Heart right ventricle (tissue), 16 donors: ENCODE measurements at regions not wholly inside any gene's neighbourhood (a gene's known extent, or its start where the extent isn't known, plus 50 kb on each side); places are given as distances from the start of the nearest gene placed in this dataset.

ENCODE experiments used
- ATAC-seq, 8 donors: fragments of 200-7000 bp; cut with Tn5 transposase; one replicate each; pipeline ENCODE4 v1.9.1; 2020; ENCODE audit warnings: mild to moderate bottlenecking in 8 of 8, moderate library complexity in 8 of 8, moderate number of reproducible peaks in 1 of 8
- DNase-seq, 2 donors: peaks; one replicate each; pipeline ENCODE4 v3.0.0-alpha.2; 2020
- H3K27ac ChIP-seq, 10 donors: fragments of 200-600 bp; sonication (generic) in 2 of 10; one replicate each; pipeline versions ENCODE4 v1.5.0 to v1.8.0; 2020 to 2022; ENCODE audit warnings: mild to moderate bottlenecking in 3 of 10
- H3K27me3 ChIP-seq, 7 donors: fragments of 200-600 bp; one replicate each; pipeline ENCODE4 v1.8.0; 2021 to 2022; ENCODE audit warnings: mild to moderate bottlenecking in 2 of 7
- H3K36me3 ChIP-seq, 9 donors: fragments of 200-600 bp; sonication (generic) in 1 of 9; one replicate each; pipeline versions ENCODE4 v1.5.0 to v1.8.0; 2020 to 2022; ENCODE audit warnings: mild to moderate bottlenecking in 2 of 9
- H3K4me1 ChIP-seq, 9 donors: fragments of 200-600 bp; sonication (generic) in 1 of 9; one replicate each; pipeline versions ENCODE4 v1.5.0 to v1.8.0; 2020 to 2022; ENCODE audit warnings: mild to moderate bottlenecking in 4 of 9
- H3K4me3 ChIP-seq, 10 donors: fragments of 200-600 bp; sonication (generic) in 2 of 10; one replicate each; pipeline versions ENCODE4 v1.5.0 to v1.8.0; 2020 to 2022; ENCODE audit warnings: mild to moderate bottlenecking in 7 of 10, moderate library complexity in 2 of 10
- H3K9me3 ChIP-seq, 11 donors: fragments of 200-600 bp in 10 of 11; sonication (generic) in 2 of 11; one replicate each; pipeline versions ENCODE4 v1.5.0 to v1.8.0; 2013 to 2022; ENCODE audit warnings: mild to moderate bottlenecking in 2 of 11, control low read depth in 1 of 11, moderate library complexity in 1 of 11
- CTCF ChIP-seq, 9 donors: fragments of 200-600 bp; sonication (generic) in 2 of 9; IDR thresholded peaks; one replicate each; pipeline versions ENCODE4 v1.5.0 to v1.8.0; 2021 to 2022; ENCODE audit warnings: antibody characterized with exemption in 9 of 9, mild to moderate bottlenecking in 5 of 9, moderate library complexity in 1 of 9
- WGBS, 2 donors: extraction: QIAGEN DNeasy Blood & Tissue Kit; methylation state at CpG; one replicate each; pipeline ENCODE4 v1.1.7; 2013; ENCODE audit warnings: inconsistent platforms in 1 of 2; 5-methylcytosine and 5-hydroxymethylcytosine counted together
- intact Hi-C, 10 donors: fragments of 100-400 bp; cut with DNase I; formaldehyde crosslinking; loops; one replicate each; pipeline versions ENCODE4 v1.11.1 to v1.14.2; 2022
- donor health status: Arrhythmogenic right ventricular cardiomyopathy.
- donor health status: ischemic (EF 13 %, LVEDD 7.1; RV severe dilation, severe dysfunction).
- donor health status: healthy with polysubstance abuse.
- donor health status: DM: no; HTN: yes; CAD: no.
- donor health status: DM: no; HTN: no; CAD: no.
- donor health status: ischemic (EF 25% LVEDD 6.9; RV normal size, moderate dysfunction).
- donor health status: ischemic (EF 25% LVEDD 5.7; RV mildly dilated, moderate dysfunction).
- donor health status: healthy.
- donor health status: DM: yes; HTN: yes; CAD: no.
- donor health status: Ischemic cardiomyopathy.
- donor health status: ischemic (EF 35%, LVEDD 5.7; RV mildly dilated, moderate dysfunction).
- donor health status: nonischemic (EF 11% LVEDD 7.7; RV severe dilation, severe dysfunction).
- donor health status: DM: yes; HTN: yes; CAD: no.
- donor health status: PGD.
- donor health status: ischemic (EF 29% LVEDD 5.4; RV normal size, mild dysfunction).
- donor health status: nonischemic (EF 23%, LVEDD 6.1; RV moderate dilation, normal function).

GRCh38 chr18:70420146-70420898 lies 131.5 kb downstream of the SOCS6 start:
- H3K4me3 ChIP-seq, result no peak overlapping the region
- H3K4me1 ChIP-seq, result peaks cover 0 to 53% (median 38%) of the 10 kb centered on the region in 9 donors
- WGBS, 2 donors, result 71 to 77% methylated on average over 4 of the region's 4 CpGs
- peak overlapping the region in 1 of 10 donors; percentile 78 for H3K27ac ChIP-seq
- DNase-seq, result no peak
- no peaks in the 10 kb centered on the region for H3K27me3 ChIP-seq
- no peaks in the 10 kb centered on the region for H3K36me3 ChIP-seq
- no peak for ATAC-seq
- intact Hi-C loops, result loop anchor here in 5 of 10 donors (5.0 to 10.0 kb wide), 3 partner anchors 46 to 128 kb away; no protein-coding TSS in a partner anchor
- TF ChIP-seq CTCF (IDR thresholded peaks at IDR 0.05), result no peak
- H3K9me3 ChIP-seq, result no peaks in the 10 kb centered on the region

DNA sequence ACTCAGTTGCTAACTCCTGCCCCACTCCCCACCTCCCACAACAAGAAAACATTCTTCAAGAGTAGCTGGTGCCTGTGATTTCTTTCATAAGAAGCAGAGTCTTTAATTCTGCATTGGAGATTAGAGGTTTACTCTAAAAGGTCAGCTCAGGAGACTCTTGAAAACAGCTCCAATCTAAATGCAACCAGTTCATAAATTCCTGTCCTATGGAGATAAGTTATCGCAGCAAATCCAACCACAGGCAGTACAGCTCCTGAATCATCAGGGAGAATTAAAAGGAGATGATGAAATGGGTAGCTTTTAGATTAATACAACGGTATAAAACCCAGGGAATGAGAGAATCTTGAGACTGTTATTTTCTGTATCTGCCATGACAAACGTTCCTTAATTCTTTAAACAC lies 130.7 kb downstream of the SOCS6 start:
- Histone ChIP-seq H3K27me3 (no peaks in the 10 kb centered on the region), H3K4me1 (peaks cover 0 to 57% (median 38%) of the 10 kb centered on the region in 9 donors), H3K9me3 (no peaks in the 10 kb centered on the region), H3K4me3 (no peak overlapping the region), H3K36me3 (no peaks in the 10 kb centered on the region), H3K27ac (peak overlapping the region in 1 of 10 donors; percentile 78)
- no peak for ATAC-seq
- intact Hi-C loops, result loop anchor here in 1 of 10 donors (10.0 kb wide), 1 partner anchor 85 kb away; no protein-coding TSS in a partner anchor
- TF ChIP-seq CTCF (IDR thresholded peaks at IDR 0.05), result no peak
- no peak for DNase-seq
- 40 to 42% methylated on average over 3 of the region's 3 CpGs for WGBS, 2 donors

DNA sequence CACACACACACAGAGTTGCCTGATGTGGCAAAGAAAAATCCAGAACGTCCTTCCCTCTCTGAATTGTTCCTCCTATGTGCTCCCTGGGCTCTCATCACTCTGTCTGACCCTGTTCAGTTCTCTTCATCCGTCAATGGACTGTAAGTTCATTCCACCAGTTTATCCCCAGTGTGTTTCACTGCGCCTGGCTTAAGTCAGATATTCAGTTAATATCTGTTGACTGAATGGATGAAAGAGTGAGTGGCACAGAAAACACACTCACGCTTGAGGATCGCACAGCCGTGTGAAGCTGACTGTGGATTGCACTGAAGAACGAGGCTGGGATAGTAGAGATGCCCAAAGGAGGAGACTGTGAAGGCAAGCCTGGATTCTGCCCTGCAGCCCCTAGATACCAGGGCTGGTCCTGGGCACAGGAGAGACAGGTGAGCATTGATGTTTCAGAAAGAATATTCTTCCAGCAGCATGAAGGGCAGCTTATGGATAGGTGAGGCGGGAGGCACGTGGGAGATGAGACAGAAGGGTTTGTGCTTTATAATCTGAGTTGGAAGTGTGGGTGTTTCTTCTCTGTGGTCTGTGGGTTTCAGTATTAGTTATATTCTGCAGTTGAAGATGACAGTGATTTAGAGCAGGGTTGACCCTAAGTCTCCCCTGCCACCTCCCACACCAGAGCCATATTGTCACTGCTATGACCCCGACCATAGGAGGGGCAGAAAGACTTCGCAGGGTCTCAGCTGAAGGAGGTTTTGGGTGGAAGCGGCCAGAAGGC lies 129.9 kb downstream of the SOCS6 start:
- no peak for TF ChIP-seq CTCF (IDR thresholded peaks at IDR 0.05)
- Histone ChIP-seq H3K4me3 (no peak overlapping the region), H3K27me3 (no peaks in the 10 kb centered on the region), H3K36me3 (no peaks in the 10 kb centered on the region), H3K4me1 (peaks cover 0 to 59% (median 39%) of the 10 kb centered on the region in 9 donors), H3K27ac (no peak overlapping the region), H3K9me3 (no peaks in the 10 kb centered on the region)
- intact Hi-C loops, result loop anchor here in 1 of 10 donors (10.0 kb wide), 1 partner anchor 84 kb away; no protein-coding TSS in a partner anchor
- no peak for ATAC-seq
- 83 to 88% methylated on average over 12 of the region's 12 CpGs for WGBS, 2 donors
- DNase-seq, result no peak

DNA sequence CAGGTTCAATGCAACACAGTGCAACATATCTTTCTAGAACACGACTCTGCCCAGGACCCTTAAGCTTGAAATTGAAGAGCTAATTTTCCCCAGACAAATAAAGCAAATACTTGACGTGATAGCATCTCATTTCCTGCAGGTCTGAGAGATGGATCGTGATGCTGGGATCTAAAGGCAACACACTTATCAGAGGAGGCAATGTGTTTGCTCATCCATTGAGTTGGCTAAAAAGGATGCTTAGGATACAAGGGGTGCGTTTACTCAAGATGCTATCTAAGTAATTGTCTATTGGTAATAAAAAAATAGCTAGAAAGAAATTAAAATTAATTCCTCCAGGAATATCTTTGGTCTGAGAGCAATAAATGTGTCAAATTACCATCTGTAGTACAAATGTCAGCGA lies 129.0 kb downstream of the SOCS6 start:
- no peak for ATAC-seq
- 65 to 68% methylated on average over 5 of the region's 5 CpGs for WGBS, 2 donors
- no peak overlapping the region for H3K27ac ChIP-seq

More for the DNA sequence above, 129.0 kb downstream of the SOCS6 start:
- Histone ChIP-seq H3K9me3 (no peaks in the 10 kb centered on the region), H3K27me3 (no peaks in the 10 kb centered on the region), H3K36me3 (no peaks in the 10 kb centered on the region), H3K4me1 (peaks cover 0 to 50% (median 30%) of the 10 kb centered on the region in 9 donors), H3K4me3 (no peak overlapping the region)
- intact Hi-C loops, result loop anchor here in 1 of 10 donors (10.0 kb wide), 1 partner anchor 83 kb away; no protein-coding TSS in a partner anchor
- DNase-seq, result no peak
- no peak for TF ChIP-seq CTCF (IDR thresholded peaks at IDR 0.05)
